GM23338 (cell line): ENCODE measurements at regions not wholly inside any gene's neighbourhood (a gene's known extent, or its start where the extent isn't known, plus 50 kb on each side); places are given as distances from the start of the nearest gene placed in this dataset.

Experiments used
- ATAC-seq: fragments of 200-7000 bp; cut with Tn5 transposase; 3 replicates; pipeline ENCODE4 v1.9.1; 2020
- DNase-seq: peaks from one replicate; pipeline ENCODE4 v3.0.0-alpha.2; 2015; ENCODE audit warnings: low spot score
- H2AFZ ChIP-seq: fragments of 200-600 bp; sonication (generic); 2 replicates; pipeline ENCODE4 v1.8.0; 2016; ENCODE audit warnings: antibody characterized with exemption, mild to moderate bottlenecking, moderate library complexity
- H3F3A ChIP-seq: fragments of 200-600 bp; sonication (generic); replicated peaks from 2 replicates; pipeline ENCODE4 v1.8.0; 2017; ENCODE audit warnings: antibody characterized with exemption, mixed run types, low read depth
- H3K27ac ChIP-seq: fragments of 200-600 bp; sonication (generic); 2 replicates; pipeline ENCODE4 v1.6.1; 2016; ENCODE audit warnings: low read depth
- H3K27me3 ChIP-seq: fragments of 200-600 bp; sonication (generic); 2 replicates; pipeline ENCODE4 v1.8.0; 2016; ENCODE audit warnings: mild to moderate bottlenecking, mixed run types, moderate library complexity; ENCODE audit not compliant: insufficient read depth
- H3K36me3 ChIP-seq: fragments of 200-600 bp; sonication (generic); 2 replicates; pipeline ENCODE4 v1.8.0; 2016; ENCODE audit warnings: mild to moderate bottlenecking; ENCODE audit not compliant: insufficient read depth
- H3K4me1 ChIP-seq: fragments of 200-600 bp; sonication (generic); 2 replicates; pipeline ENCODE4 v1.8.0; 2016; ENCODE audit warnings: mild to moderate bottlenecking, moderate library complexity; ENCODE audit not compliant: insufficient read depth
- H3K4me2 ChIP-seq: fragments of 200-600 bp; sonication (generic); 2 replicates; pipeline ENCODE4 v1.7.1; 2017; ENCODE audit warnings: mixed run types
- H3K4me3 ChIP-seq: fragments of 200-600 bp; sonication (generic); 2 replicates; pipeline ENCODE4 v1.6.1; 2016; ENCODE audit warnings: mixed run types
- H3K79me2 ChIP-seq: fragments of 200-600 bp; sonication (generic); replicated peaks from 2 replicates; pipeline ENCODE4 v1.8.0; 2017; ENCODE audit warnings: mild to moderate bottlenecking; ENCODE audit not compliant: insufficient read depth
- H3K9me2 ChIP-seq: fragments of 200-600 bp; sonication (generic); 2 replicates; pipeline ENCODE4 v1.8.0; 2017; ENCODE audit not compliant: insufficient read depth
- H4K20me1 ChIP-seq: fragments of 200-600 bp; sonication (generic); replicated peaks from 2 replicates; pipeline ENCODE4 v1.8.0; 2017; ENCODE audit warnings: mild to moderate bottlenecking; ENCODE audit not compliant: insufficient read depth
- H3K27ac Mint-ChIP-seq: 2 replicates; pipeline ENCODE4 v1.8.0; 2020; ENCODE audit warnings: inconsistent platforms, mild to moderate bottlenecking, moderate library complexity, mixed read lengths
- H3K27me3 Mint-ChIP-seq: 3 replicates; pipeline ENCODE4 v1.8.0; 2022; ENCODE audit warnings: low read depth, mild to moderate bottlenecking, moderate library complexity, mixed read lengths, inconsistent platforms; ENCODE audit not compliant: insufficient read depth, poor library complexity
- H3K36me3 Mint-ChIP-seq: 3 replicates; pipeline ENCODE4 v1.8.0; 2021; ENCODE audit warnings: low read depth, mild to moderate bottlenecking, inconsistent platforms, moderate library complexity, mixed read lengths
- H3K4me1 Mint-ChIP-seq: 3 replicates; pipeline ENCODE4 v1.8.0; 2020; ENCODE audit warnings: mild to moderate bottlenecking, inconsistent platforms, mixed read lengths
- H3K4me3 Mint-ChIP-seq: 3 replicates; pipeline ENCODE4 v1.8.0; 2021; ENCODE audit warnings: moderate library complexity, mild to moderate bottlenecking, inconsistent platforms, mixed read lengths
- H3K9me3 Mint-ChIP-seq: 3 replicates; pipeline ENCODE4 v1.8.0; 2020; ENCODE audit warnings: moderate library complexity, mild to moderate bottlenecking, inconsistent platforms, mixed read lengths
- EZH2 ChIP-seq: fragments of 200-600 bp; sonication (generic); IDR thresholded peaks from one replicate; pipeline ENCODE4 v1.8.0; 2017; ENCODE audit warnings: antibody characterized with exemption, mild to moderate bottlenecking, low read depth; ENCODE audit not compliant: unreplicated experiment
- EZH2phosphoT487 ChIP-seq: fragments of 200-600 bp; sonication (generic); IDR thresholded peaks from one replicate; pipeline ENCODE4 v1.8.1; 2018; ENCODE audit warnings: antibody characterized with exemption; ENCODE audit not compliant: unreplicated experiment
- JUNB ChIP-seq: IDR thresholded peaks from one replicate; pipeline ENCODE4 v1.6.1; 2016; ENCODE audit warnings: antibody characterized with exemption; ENCODE audit not compliant: unreplicated experiment
- NANOG ChIP-seq: IDR thresholded peaks from 2 replicates; pipeline ENCODE4 v1.6.1; 2016; ENCODE audit warnings: antibody characterized with exemption, borderline replicate concordance
- POLR2AphosphoS5 ChIP-seq: IDR thresholded peaks from 2 replicates; pipeline ENCODE4 v1.6.1; 2016; ENCODE audit warnings: antibody characterized with exemption, low read depth
- ZNF114 ChIP-seq: fragments of 250-450 bp; sonication (Bioruptor Pico); IDR thresholded peaks from 2 replicates; pipeline ENCODE4 v1.5.0; 2020; ENCODE audit warnings: mild to moderate bottlenecking, moderate library complexity
- ZNF331 ChIP-seq: fragments of 250-450 bp; sonication (Bioruptor Pico); IDR thresholded peaks from 2 replicates; pipeline ENCODE4 v1.5.0; 2020; ENCODE audit warnings: low read depth, mild to moderate bottlenecking, moderate library complexity
- TF ChIP-seq, protein P1 (sequence below): IDR thresholded peaks from 2 replicates; pipeline ENCODE4 v1.6.1; 2016; ENCODE audit warnings: antibody characterized with exemption
- TF ChIP-seq, protein P2 (sequence below), 2 experiments: fragments of 200-600 bp in 1 of 2; sonication (generic) in 1 of 2; conservative IDR thresholded peaks; 2 replicates each; pipeline versions ENCODE4 v1.5.1 to v1.6.1; 2016 to 2017; ENCODE audit warnings: antibody characterized with exemption in 2 of 2, low read depth in 2 of 2, mild to moderate bottlenecking in 2 of 2, moderate library complexity in 1 of 2
- TF ChIP-seq, protein P3 (sequence below): fragments of 250-450 bp; sonication (Bioruptor Pico); IDR thresholded peaks from 2 replicates; pipeline ENCODE4 v1.5.0; 2020; ENCODE audit warnings: mild to moderate bottlenecking, moderate library complexity
- TF ChIP-seq, protein P4 (sequence below): IDR thresholded peaks from one replicate; pipeline ENCODE4 v1.6.1; 2018; ENCODE audit warnings: antibody characterized with exemption; ENCODE audit not compliant: unreplicated experiment

DNA sequence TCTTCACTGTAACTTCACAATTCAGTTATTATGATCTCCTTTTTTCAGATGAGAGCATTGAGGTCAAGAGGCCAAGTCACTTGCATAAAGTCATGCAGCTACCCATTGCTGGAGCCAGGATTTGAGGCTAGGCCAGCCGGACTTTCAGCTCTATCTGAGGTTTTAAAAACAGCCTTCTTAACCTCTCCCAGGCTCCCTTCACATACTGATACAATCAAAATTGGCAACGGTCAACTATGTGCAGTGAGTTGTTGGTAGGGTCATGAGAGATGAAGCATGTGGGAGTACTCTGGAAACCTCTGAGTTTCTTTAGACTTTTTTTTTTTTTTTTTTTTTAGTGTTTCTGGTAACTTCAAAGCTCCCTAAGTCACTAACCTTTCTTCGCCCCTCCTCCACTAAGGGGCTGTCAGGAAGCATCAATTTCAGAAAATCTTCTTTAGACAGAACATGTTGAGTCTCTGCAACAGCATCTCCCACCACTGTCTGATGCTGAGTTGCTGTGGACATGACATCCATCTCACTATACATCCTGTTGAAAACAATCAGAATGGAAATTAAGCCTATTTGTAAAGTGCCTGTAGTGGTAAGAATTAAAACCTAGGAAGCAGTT is 201.8 kb downstream of the SIPA1L2 start:
- TF ChIP-seq EZH2phosphoT487 = no peak
- TF ChIP-seq POLR2AphosphoS5 = no peak
- TF ChIP-seq, protein P1, sequence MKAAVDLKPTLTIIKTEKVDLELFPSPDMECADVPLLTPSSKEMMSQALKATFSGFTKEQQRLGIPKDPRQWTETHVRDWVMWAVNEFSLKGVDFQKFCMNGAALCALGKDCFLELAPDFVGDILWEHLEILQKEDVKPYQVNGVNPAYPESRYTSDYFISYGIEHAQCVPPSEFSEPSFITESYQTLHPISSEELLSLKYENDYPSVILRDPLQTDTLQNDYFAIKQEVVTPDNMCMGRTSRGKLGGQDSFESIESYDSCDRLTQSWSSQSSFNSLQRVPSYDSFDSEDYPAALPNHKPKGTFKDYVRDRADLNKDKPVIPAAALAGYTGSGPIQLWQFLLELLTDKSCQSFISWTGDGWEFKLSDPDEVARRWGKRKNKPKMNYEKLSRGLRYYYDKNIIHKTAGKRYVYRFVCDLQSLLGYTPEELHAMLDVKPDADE = no peak
- TF ChIP-seq, protein P2, sequence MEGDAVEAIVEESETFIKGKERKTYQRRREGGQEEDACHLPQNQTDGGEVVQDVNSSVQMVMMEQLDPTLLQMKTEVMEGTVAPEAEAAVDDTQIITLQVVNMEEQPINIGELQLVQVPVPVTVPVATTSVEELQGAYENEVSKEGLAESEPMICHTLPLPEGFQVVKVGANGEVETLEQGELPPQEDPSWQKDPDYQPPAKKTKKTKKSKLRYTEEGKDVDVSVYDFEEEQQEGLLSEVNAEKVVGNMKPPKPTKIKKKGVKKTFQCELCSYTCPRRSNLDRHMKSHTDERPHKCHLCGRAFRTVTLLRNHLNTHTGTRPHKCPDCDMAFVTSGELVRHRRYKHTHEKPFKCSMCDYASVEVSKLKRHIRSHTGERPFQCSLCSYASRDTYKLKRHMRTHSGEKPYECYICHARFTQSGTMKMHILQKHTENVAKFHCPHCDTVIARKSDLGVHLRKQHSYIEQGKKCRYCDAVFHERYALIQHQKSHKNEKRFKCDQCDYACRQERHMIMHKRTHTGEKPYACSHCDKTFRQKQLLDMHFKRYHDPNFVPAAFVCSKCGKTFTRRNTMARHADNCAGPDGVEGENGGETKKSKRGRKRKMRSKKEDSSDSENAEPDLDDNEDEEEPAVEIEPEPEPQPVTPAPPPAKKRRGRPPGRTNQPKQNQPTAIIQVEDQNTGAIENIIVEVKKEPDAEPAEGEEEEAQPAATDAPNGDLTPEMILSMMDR (conservative IDR thresholded peaks at IDR 0.05; ENCODE audit: low read depth in 2 of 2) = no peak
- TF ChIP-seq, protein P3, sequence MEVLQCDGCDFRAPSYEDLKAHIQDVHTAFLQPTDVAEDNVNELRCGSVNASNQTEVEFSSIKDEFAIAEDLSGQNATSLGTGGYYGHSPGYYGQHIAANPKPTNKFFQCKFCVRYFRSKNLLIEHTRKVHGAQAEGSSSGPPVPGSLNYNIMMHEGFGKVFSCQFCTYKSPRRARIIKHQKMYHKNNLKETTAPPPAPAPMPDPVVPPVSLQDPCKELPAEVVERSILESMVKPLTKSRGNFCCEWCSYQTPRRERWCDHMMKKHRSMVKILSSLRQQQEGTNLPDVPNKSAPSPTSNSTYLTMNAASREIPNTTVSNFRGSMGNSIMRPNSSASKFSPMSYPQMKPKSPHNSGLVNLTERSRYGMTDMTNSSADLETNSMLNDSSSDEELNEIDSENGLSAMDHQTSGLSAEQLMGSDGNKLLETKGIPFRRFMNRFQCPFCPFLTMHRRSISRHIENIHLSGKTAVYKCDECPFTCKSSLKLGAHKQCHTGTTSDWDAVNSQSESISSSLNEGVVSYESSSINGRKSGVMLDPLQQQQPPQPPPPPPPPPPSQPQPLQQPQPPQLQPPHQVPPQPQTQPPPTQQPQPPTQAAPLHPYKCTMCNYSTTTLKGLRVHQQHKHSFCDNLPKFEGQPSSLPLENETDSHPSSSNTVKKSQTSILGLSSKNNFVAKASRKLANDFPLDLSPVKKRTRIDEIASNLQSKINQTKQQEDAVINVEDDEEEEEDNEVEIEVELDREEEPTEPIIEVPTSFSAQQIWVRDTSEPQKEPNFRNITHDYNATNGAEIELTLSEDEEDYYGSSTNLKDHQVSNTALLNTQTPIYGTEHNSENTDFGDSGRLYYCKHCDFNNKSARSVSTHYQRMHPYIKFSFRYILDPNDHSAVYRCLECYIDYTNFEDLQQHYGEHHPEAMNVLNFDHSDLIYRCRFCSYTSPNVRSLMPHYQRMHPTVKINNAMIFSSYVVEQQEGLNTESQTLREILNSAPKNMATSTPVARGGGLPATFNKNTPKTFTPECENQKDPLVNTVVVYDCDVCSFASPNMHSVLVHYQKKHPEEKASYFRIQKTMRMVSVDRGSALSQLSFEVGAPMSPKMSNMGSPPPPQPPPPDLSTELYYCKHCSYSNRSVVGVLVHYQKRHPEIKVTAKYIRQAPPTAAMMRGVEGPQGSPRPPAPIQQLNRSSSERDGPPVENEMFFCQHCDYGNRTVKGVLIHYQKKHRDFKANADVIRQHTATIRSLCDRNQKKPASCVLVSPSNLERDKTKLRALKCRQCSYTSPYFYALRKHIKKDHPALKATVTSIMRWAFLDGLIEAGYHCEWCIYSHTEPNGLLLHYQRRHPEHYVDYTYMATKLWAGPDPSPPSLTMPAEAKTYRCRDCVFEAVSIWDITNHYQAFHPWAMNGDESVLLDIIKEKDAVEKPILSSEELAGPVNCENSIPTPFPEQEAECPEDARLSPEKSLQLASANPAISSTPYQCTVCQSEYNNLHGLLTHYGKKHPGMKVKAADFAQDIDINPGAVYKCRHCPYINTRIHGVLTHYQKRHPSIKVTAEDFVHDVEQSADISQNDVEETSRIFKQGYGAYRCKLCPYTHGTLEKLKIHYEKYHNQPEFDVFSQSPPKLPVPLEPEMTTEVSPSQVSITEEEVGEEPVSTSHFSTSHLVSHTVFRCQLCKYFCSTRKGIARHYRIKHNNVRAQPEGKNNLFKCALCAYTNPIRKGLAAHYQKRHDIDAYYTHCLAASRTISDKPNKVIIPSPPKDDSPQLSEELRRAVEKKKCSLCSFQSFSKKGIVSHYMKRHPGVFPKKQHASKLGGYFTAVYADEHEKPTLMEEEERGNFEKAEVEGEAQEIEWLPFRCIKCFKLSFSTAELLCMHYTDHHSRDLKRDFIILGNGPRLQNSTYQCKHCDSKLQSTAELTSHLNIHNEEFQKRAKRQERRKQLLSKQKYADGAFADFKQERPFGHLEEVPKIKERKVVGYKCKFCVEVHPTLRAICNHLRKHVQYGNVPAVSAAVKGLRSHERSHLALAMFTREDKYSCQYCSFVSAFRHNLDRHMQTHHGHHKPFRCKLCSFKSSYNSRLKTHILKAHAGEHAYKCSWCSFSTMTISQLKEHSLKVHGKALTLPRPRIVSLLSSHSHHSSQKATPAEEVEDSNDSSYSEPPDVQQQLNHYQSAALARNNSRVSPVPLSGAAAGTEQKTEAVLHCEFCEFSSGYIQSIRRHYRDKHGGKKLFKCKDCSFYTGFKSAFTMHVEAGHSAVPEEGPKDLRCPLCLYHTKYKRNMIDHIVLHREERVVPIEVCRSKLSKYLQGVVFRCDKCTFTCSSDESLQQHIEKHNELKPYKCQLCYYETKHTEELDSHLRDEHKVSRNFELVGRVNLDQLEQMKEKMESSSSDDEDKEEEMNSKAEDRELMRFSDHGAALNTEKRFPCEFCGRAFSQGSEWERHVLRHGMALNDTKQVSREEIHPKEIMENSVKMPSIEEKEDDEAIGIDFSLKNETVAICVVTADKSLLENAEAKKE = no peak
- TF ChIP-seq ZNF114 = no peak
- TF ChIP-seq NANOG = no peak
- TF ChIP-seq, protein P4, sequence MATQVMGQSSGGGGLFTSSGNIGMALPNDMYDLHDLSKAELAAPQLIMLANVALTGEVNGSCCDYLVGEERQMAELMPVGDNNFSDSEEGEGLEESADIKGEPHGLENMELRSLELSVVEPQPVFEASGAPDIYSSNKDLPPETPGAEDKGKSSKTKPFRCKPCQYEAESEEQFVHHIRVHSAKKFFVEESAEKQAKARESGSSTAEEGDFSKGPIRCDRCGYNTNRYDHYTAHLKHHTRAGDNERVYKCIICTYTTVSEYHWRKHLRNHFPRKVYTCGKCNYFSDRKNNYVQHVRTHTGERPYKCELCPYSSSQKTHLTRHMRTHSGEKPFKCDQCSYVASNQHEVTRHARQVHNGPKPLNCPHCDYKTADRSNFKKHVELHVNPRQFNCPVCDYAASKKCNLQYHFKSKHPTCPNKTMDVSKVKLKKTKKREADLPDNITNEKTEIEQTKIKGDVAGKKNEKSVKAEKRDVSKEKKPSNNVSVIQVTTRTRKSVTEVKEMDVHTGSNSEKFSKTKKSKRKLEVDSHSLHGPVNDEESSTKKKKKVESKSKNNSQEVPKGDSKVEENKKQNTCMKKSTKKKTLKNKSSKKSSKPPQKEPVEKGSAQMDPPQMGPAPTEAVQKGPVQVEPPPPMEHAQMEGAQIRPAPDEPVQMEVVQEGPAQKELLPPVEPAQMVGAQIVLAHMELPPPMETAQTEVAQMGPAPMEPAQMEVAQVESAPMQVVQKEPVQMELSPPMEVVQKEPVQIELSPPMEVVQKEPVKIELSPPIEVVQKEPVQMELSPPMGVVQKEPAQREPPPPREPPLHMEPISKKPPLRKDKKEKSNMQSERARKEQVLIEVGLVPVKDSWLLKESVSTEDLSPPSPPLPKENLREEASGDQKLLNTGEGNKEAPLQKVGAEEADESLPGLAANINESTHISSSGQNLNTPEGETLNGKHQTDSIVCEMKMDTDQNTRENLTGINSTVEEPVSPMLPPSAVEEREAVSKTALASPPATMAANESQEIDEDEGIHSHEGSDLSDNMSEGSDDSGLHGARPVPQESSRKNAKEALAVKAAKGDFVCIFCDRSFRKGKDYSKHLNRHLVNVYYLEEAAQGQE = no peak
- no peak for TF ChIP-seq EZH2
- no peak for TF ChIP-seq JUNB
- no peak for TF ChIP-seq ZNF331 (CRISPR knock-in tag)
- no peak overlapping the region for H3K27ac ChIP-seq
- no peaks in the 10 kb centered on the region for H3F3A ChIP-seq
- no peaks in the 10 kb centered on the region for H3K79me2 ChIP-seq
- Mint-ChIP-seq H3K27ac (no peak overlapping the region), H3K9me3 (no peaks in the 10 kb centered on the region), H3K4me3 (no peak overlapping the region), H3K27me3 (peaks cover 3% of the 10 kb centered on the region), H3K36me3 (no peaks in the 10 kb centered on the region), H3K4me1 (peaks cover 9% of the 10 kb centered on the region; the same call in 2 of the 3 replicates)
- 0 out of 2 replicates have a peak, but pooled peaks cover 5% of the 10 kb centered on the region for H3K4me1 ChIP-seq
- no peak for ATAC-seq
- H4K20me1 ChIP-seq = no peaks in the 10 kb centered on the region
- H3K4me3 ChIP-seq = no peak overlapping the region
- H3K36me3 ChIP-seq = no peaks in the 10 kb centered on the region
- no peak overlapping the region for H2AFZ ChIP-seq
- no peak overlapping the region for H3K4me2 ChIP-seq
- H3K27me3 ChIP-seq = no peaks in the 10 kb centered on the region
- H3K9me2 ChIP-seq = no peaks in the 10 kb centered on the region
- DNase-seq = no peak
